ENCODE measurements at regions not wholly inside any gene's neighbourhood (a gene's known extent, or its start where the extent isn't known, plus 50 kb on each side); places are given as distances from the start of the nearest gene placed in this dataset.

GRCh38 chr7:57375783-57376182 is 74.2 kb upstream of the ZNF716 start:
- no peak for TF ChIP-seq POLR2A (IDR thresholded peaks at IDR 0.05; ENCODE audit: low read depth, low read length)
- TF ChIP-seq TAF1 (IDR thresholded peaks at IDR 0.05; ENCODE audit: borderline replicate concordance, low read depth, low read length) = no peak
- no peak for TF ChIP-seq POLR2AphosphoS5 (IDR thresholded peaks at IDR 0.05; ENCODE audit: low read depth, low read length)

All from GM12892 (cell line).